HG03439 (cell line): ENCODE measurements at regions not wholly inside any gene's neighbourhood (a gene's known extent, or its start where the extent isn't known, plus 50 kb on each side); places are given as distances from the start of the nearest gene placed in this dataset.
"Not testable (repeated sequence)": the region's sequence is repeated elsewhere in the genome, so short reads cannot be mapped to it uniquely, and the experiment has no call there.

Experiments used
- ATAC-seq: cut with Tn5 transposase; IDR thresholded peaks from one replicate; pipeline ENCODE4 v1.9.1; 2021; ENCODE audit warnings: mild to moderate bottlenecking, moderate library complexity; ENCODE audit not compliant: unreplicated experiment

DNA sequence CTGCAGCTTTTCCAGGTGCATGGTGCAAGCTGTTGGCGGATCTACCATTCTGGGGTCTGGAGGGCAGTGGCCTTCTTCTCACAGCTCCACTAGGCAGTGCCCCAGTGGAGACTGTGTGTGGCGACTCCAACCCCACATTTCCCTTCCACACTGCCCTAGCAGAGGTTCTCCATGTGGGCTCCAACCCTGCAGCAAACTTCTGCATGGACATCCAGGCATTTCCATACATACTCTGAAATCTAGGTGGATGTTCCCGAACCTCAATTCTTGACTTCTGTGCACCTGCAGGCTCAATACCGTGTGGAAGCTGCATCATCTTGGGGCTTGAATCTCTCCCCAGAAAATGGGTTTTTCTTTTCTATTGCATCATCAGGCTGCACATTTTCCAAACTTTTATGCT is 160.2 kb upstream of the DYRK2 start:
- not testable (repeated sequence) for ATAC-seq

DNA sequence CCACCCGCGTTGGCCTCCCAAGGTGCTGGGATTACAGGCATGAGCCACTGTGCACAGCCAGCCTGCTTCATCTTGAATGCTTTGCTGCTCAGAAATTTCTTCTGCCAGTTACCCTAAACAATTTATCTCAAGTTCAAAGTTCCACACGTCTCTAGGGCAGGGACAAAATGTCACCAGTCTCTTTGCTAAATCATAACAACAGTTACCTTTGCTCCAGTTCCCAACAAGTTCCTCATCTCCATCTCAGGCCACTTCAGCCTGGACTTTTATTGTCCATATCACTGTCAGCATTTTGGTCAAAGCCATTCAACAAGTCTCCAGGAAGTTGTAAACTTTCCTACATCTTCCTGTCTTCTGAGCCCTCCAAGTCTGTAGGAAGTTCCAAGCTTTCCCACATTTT is 159.5 kb upstream of the DYRK2 start:
- ATAC-seq = no peak

DNA sequence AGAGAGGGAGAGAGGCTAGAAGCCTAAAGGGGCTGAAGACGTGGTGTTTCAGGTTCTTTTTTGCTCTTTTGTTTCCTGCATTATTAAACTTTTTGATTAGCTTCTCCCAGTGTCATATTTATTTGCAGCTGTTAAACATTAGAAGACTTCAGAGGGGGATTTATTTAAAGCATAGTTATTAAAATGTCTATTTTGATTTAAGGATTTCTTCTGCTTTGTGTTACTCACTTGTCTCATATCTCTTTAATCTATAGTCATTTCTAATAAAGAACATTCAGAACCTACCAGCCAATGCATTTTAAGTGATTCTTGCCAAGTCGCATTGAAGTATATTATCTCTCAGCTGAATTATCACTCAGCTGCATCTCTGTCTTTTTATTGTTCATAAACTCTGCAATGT is 152.0 kb upstream of the DYRK2 start:
- ATAC-seq = no peak

DNA sequence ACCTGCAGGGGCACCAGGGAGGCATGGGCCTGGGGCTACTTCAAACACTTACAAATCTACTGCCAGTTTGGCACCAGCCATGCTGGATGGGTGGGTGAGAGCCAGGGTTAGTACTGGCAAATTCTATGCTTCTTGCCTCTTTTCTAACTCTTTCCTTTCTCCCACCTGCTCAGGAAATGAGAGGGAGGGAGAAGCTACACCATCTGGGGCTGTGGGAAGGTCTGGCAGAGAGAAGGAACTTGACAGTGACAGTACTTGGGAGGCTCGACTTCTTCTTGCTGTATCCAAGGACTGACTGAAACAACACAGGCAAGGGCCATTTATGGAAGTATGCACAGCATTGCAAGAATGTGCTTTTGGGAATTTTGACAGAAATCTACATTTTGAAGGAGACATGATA is 149.6 kb upstream of the DYRK2 start:
- ATAC-seq = no peak

DNA sequence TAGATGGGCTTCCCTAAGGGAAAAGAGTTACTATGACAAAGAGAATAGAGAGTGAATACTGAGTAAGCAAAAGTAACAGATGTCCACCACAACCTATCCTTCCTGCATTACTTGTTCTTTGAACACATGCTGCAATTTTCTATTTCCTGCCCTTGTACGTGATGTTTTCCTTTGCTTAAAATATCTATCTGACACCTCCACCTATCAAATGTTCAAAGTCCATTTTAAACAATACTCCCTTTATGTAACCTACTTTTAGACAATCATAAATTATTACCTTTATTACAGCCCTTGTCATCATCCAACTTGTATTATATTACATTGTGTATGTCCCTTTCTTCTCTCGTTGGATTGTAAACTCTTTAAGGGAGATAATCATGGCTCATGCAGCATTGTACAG is 147.2 kb upstream of the DYRK2 start:
- no peak for ATAC-seq

GRCh38 chr12:67504026-67504425 is 144.5 kb upstream of the DYRK2 start:
- ATAC-seq = no peak

GRCh38 chr12:67506739-67507138 is 141.8 kb upstream of the DYRK2 start:
- no peak for ATAC-seq

GRCh38 chr12:67508830-67509229 is 139.7 kb upstream of the DYRK2 start:
- no peak for ATAC-seq

DNA sequence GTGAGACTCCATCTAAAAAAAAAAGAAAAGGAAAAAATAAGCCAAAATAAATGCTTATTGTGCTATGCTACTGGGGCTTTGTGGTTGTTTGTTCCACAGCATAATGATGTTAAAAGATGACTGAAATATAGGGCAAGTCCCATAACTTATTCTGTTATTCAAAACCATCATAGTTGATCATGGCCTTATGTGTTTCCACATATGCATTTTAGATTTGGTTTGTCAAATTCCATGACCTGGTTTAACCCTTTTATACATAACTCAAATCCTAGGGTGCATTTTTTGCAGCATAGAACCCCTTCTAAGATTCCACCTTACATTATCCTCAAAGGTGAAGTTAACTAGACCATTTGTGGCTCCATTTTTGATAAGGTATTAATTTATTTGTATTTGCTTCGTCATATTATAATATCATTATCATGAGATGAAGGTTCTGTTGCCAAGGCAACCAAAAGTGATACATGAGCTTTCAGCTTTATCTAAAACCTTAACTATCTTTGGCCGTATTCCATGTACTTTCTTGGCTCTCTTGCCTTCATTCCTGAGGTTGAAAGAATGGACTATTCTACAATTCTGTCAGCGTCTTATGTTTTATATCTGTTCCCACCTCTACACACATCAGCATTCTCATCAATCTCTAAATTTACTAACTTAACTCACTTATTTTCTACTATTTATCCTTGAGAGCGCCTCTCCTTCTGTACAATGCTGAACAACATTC is 138.7 kb upstream of the DYRK2 start:
- ATAC-seq = no peak

DNA sequence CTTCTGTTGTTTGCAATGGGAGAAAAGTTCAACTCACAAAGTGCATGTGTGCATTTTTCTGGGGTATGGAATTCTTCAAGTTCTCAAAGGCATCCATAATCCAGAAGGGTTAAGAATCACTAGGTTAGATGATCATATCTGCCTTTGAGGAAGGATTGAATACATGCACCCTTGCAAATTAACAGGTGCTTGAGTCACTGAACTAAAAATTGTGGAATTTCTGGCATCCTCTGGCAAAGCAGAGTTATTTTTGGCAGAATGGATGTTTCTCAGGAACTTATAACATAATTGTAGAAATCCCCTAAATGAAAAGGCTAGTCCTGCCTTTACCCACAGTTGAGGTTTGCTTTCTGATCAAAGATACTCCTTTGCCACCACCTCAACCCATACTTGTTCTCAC is 136.5 kb upstream of the DYRK2 start:
- no peak for ATAC-seq

GRCh38 chr12:67514502-67514901 is 134.0 kb upstream of the DYRK2 start:
- no peak for ATAC-seq

DNA sequence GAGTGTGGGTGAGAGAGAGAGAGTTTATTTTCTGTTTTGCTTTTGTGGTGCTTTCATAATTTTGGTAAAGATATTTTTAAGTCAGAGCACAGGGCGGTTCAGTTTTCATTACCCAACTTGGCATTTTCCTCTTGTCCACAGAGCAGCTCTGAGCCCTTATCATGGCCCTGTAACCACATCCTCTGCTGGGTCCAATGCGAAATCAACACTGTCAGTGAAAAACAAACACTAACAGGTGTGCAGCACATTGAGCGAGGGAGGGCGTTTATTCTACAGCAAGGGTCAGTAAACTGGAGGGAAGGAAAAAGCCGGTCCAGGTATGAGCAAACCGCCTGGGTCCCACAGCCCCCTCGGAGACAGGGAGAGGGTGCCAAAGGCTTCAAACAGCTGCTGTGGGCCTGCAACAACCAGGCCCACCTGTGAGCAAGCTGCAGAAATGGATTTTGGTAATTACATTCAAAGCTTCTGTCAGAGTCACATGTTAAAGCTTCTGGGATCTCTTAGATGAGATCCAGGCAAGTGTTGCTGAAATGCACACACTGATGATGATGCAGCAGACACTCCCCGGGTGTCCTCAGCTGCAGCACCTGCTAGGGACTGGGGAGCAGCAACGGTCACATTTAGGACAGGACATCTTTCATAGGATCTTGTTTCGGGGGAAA is 132.7 kb upstream of the DYRK2 start:
- ATAC-seq = no peak

DNA sequence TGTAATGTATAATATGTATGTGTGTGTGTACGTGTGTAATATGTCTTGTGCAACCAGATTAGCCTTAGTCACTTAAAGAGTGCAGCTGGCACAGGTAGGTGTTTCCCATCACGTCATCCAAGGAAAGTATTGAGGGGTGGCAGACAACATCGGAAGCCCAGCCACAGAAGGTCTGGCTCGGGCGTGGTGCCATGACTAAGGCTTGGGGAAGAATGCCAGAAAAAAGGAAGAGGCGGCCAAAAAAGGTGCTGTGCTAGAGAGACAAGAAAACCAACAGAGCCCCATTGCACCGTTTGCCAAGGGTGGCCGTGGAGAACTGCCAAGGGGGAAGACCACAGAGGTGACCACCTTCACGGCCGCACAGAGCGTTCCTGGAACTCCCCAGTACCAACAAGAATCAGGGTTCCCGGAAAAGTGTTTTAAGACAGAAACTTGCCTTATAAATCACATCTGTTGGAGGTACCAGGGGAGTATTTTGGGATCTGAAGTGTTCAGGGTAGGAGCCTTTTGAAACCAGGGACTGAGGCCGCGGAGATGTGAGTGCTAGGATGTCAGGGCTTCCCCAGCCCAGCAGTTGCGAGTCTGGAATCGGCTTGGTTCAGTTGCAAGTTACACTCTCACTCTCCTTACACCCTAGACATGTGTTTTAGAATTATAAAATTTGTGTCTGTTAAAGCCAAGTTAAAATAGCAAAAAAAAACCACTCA is 131.2 kb upstream of the DYRK2 start:
- ATAC-seq = no peak

DNA sequence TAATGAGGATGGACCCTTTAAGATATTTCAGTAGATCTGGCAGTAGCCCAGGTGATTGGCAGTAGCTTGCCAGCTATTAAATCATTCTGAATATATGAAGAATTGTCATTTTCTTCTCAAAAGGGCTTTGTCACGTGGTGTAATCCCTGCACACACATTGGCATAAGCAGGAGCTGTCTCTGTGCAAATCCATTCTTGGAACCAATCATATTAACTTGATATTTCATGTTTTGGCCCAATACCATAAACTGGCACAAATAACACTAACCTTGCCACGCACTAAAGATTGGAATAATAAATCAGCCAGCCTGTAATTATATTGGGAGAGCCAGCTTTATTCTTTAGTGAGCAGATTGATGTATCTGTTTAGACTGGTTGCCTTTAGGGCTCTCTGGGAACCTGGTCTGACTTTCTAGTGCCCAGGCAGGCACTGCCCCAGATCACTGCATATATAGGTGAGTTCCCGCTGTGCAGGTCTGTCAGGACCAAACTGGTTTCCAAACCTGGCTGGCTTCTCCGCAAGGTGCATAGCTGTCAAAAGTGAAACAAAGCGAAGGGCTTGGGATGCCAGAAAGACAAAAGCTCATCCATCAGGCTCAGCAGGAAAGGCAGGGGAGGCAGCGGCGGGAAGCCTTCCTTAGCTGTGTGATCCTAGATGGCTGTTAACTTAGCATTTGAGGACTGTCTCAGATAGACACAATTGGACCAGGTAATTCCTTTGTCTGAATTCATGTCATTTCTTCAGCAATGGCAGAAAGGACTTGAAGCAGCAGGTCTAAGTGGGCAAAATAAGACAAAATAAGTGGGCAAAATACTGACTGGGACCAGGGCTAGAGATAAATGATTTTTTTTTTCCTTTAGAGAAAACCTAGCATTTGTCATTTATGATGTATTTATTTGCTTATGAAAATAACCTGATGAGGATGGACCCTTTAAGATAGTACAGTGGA is 128.8 kb upstream of the DYRK2 start:
- ATAC-seq = no peak

DNA sequence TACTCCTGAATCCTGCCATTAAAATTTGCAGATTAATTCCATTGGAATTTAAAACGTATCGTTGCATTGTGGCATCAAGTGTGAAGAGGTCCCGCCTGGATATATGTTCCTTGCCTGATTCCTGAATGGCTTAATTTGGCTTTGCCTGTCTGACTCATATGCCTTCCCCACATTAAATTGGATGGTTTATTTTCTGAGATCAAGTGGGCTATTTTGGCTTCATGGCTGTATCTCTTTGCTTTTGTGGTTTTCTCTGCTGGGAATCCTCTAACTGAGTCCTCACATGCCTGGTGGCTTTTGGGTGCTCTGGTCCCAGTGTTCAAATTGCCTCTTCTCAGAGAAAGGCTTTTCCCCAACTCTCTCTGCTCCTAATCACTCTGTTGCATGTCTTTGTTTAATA is 127.9 kb upstream of the DYRK2 start:
- ATAC-seq = no peak

DNA sequence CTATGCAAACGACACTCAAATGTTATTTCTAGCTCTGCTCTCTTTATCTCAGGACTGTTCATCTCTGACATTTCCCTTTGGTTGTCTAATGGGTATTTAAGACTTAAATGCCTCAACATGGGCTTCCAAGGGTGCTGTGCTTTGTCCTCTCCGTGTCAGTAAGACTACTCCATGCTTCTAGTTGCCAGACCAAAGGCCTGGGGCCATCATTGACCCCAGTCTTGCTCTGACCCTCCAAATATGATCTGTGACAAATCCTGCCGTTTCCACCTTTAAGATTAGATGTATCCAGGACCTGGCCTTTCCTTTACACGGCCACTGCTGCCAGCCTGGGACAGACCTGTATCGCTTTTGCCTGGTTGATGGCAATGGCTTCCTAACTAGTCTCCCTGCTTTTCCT is 126.3 kb upstream of the DYRK2 start:
- ATAC-seq = no peak

- no peak for ATAC-seq
Measured at GRCh38 chr12:67523538-67523937, 125.0 kb upstream of the DYRK2 start.

DNA sequence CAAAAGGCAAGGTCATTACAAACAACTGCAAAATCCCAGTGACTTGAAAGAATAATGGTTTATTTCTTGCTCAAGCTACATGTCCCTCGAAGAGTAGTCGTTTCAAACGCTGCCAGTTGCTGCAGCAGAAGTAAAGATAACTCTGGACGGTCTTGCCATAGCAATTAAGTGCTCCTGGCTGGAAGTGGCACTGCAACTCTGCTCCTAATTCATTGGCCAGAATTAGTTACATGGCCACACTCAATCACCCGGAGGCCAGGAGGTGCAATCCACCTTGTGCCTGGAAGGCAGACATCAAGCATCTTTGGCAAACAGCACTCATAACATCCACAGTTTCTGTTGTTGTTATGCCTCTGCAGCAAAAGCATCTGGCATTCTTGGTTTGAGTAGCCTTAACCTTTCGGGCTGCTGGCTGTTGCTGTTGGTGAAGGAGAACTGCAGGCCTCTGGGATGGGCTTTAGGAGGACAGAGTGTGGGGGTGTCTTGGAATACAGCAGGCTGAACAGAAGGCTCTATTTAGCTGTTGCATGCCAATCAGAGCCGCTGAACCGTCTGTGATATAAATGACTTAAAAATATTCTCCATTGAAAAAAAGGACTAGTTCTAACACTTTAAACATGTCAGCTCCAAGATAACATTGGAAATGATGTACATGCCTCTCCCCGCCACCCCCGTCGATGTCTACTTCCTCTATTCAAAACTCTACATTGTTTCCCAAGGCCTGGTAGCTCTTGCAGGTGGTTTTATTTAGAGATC is 123.5 kb upstream of the DYRK2 start:
- ATAC-seq = no peak

DNA sequence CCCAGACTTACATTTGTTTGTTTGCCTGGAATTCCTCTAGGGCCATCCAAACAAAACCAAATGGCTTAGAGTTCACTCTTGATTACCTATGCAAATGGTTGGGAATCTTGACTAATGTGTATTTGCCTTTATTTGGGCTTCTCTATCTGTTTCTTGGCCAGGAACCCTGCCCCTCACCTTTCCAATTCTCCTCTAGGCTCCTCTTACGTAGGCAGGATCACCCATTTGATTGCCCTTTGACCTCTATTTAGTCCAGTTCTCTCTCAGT is 123.0 kb upstream of the DYRK2 start:
- no peak for ATAC-seq

DNA sequence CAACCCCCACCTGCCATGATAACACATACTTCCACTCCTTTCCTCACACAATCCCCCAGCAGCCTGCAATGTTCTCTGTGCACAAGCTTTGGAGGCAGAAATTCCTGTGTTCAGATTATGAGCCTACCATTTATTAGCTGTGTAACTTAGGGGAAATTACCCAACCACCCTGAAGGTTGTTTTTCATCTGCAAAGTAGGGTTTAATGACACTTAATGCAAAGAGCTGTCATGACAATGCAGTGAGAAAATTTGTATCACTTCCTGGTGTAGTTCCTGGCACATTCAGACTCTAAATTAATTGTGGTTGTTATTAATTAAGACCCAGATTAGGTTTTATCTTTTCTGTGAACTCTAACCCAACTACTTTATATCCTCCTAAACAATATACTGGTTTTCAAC is 122.4 kb upstream of the DYRK2 start:
- ATAC-seq = no peak

GRCh38 chr12:67531051-67531450 is 117.5 kb upstream of the DYRK2 start:
- no peak for ATAC-seq
